ENCODE measurements at regions not wholly inside any gene's neighbourhood (a gene's known extent, or its start where the extent isn't known, plus 50 kb on each side); places are given as distances from the start of the nearest gene placed in this dataset.

- TF ChIP-seq CTCF (IDR thresholded peaks at IDR 0.05; ENCODE audit: control extremely low read depth in 1 of 3, insufficient read depth in 1 of 3, low read depth in 1 of 3, low read length in 3 of 3) (no peak), CBX5 (IDR thresholded peaks at IDR 0.05; ENCODE audit: low read depth, low read length) (no peak), POLR2AphosphoS5 (IDR thresholded peaks at IDR 0.05; ENCODE audit: low read depth, low read length) (no peak), KDM4A (IDR thresholded peaks at IDR 0.05; ENCODE audit: low read depth, low read length, severe bottlenecking) (no peak), EZH2 (IDR thresholded peaks at IDR 0.05; ENCODE audit: low read depth, low read length, severe bottlenecking) (no peak), RFX5 (IDR thresholded peaks at IDR 0.05; ENCODE audit: borderline replicate concordance, low read depth, low read length) (no peak), POLR2A (IDR thresholded peaks at IDR 0.05; ENCODE audit: control extremely low read depth in 1 of 2, low read depth in 2 of 2, low read length in 2 of 2) (no peak), ASH2L (IDR thresholded peaks at IDR 0.05; ENCODE audit: low read length) (no peak), SIN3A (conservative IDR thresholded peaks at IDR 0.05 in 1 of 2, IDR thresholded peaks at IDR 0.05 in 1 of 2; ENCODE audit: low read depth in 1 of 2, low read length in 2 of 2) (no peak), CHD2 (IDR thresholded peaks at IDR 0.05; ENCODE audit: low read length) (no peak), NANOG (IDR thresholded peaks at IDR 0.05; ENCODE audit: insufficient read depth, low read depth, low read length, poor library complexity, severe bottlenecking) (no peak), SP1 (IDR thresholded peaks at IDR 0.05; ENCODE audit: low read depth, low read length) (no peak)
- TF ChIP-seq, protein P1, sequence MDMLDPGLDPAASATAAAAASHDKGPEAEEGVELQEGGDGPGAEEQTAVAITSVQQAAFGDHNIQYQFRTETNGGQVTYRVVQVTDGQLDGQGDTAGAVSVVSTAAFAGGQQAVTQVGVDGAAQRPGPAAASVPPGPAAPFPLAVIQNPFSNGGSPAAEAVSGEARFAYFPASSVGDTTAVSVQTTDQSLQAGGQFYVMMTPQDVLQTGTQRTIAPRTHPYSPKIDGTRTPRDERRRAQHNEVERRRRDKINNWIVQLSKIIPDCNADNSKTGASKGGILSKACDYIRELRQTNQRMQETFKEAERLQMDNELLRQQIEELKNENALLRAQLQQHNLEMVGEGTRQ (IDR thresholded peaks at IDR 0.05; ENCODE audit: low read length) = no peak
Measured at GRCh38 chr10:92790440-92790839, 57.9 kb upstream of the EXOC6 start.

Measured in H1 (cell line).